CD4-positive, CD25-positive, alpha-beta regulatory T cell (primary cell): ENCODE measurements at regions not wholly inside any gene's neighbourhood (a gene's known extent, or its start where the extent isn't known, plus 50 kb on each side); places are given as distances from the start of the nearest gene placed in this dataset.
"Not testable (repeated sequence)": the region's sequence is repeated elsewhere in the genome, so short reads cannot be mapped to it uniquely, and the experiment has no call there.

Experiments
- ATAC-seq, 2 donors: fragments of 150-1000 bp; cut with Tn5 transposase; one replicate each; pipeline ENCODE4 v1.10.0; 2021; ENCODE audit warnings: low read depth in 2 of 2, moderate number of reproducible peaks in 2 of 2, moderate library complexity in 1 of 2
- DNase-seq, 3 donors: peaks; one replicate each; pipeline versions ENCODE4 v3.0.0 to v3.0.0-alpha.2; 2012 to 2022; ENCODE audit warnings: mixed read lengths in 1 of 3
- H3K27ac ChIP-seq: one replicate; pipeline ENCODE4 v1.7.0; 2013; ENCODE audit warnings: mild to moderate bottlenecking, low read length; ENCODE audit not compliant: insufficient read depth, poor library complexity, severe bottlenecking
- H3K27me3 ChIP-seq: one replicate; pipeline ENCODE4 v1.7.0; 2013; ENCODE audit warnings: low read length; ENCODE audit not compliant: control insufficient read depth, insufficient read depth
- H3K36me3 ChIP-seq: one replicate; pipeline ENCODE4 v1.7.0; 2013; ENCODE audit warnings: mild to moderate bottlenecking, low read length, moderate library complexity; ENCODE audit not compliant: control insufficient read depth, insufficient read depth
- H3K4me1 ChIP-seq: 2 replicates; pipeline ENCODE4 v1.7.0; 2013; ENCODE audit warnings: mild to moderate bottlenecking, low read length; ENCODE audit not compliant: insufficient read depth, control insufficient read depth, poor library complexity, severe bottlenecking
- H3K4me3 ChIP-seq: one replicate; pipeline ENCODE4 v1.7.0; 2013; ENCODE audit warnings: low read depth, mild to moderate bottlenecking, low read length, moderate library complexity
- H3K9me3 ChIP-seq, 2 experiments: 1 replicate in 1 of 2; 2 replicates in 1 of 2; pipeline ENCODE4 v1.7.0; 2013; ENCODE audit warnings: low read length in 2 of 2, mild to moderate bottlenecking in 1 of 2, moderate library complexity in 1 of 2; ENCODE audit not compliant: control insufficient read depth in 2 of 2
- H3K27ac Mint-ChIP-seq, 3 donors: one replicate each; pipeline ENCODE4 v1.8.0; 2020 to 2022; ENCODE audit warnings: mild to moderate bottlenecking in 3 of 3, mixed read lengths in 3 of 3, moderate library complexity in 2 of 3
- H3K27me3 Mint-ChIP-seq: one replicate; pipeline ENCODE4 v1.8.0; 2022; ENCODE audit warnings: mild to moderate bottlenecking, mixed read lengths
- H3K36me3 Mint-ChIP-seq: one replicate; pipeline ENCODE4 v1.8.0; 2020; ENCODE audit warnings: mixed read lengths
- H3K4me1 Mint-ChIP-seq, 4 donors: one replicate each; pipeline ENCODE4 v1.8.0; 2020 to 2022; ENCODE audit warnings: mixed read lengths in 4 of 4, mild to moderate bottlenecking in 1 of 4
- H3K4me3 Mint-ChIP-seq, 4 donors: one replicate each; pipeline ENCODE4 v1.8.0; 2020 to 2022; ENCODE audit warnings: mild to moderate bottlenecking in 4 of 4, mixed read lengths in 4 of 4, moderate library complexity in 3 of 4
- H3K9me3 Mint-ChIP-seq, 7 donors: one replicate each; pipeline ENCODE4 v1.8.0; 2020 to 2022; ENCODE audit warnings: mixed read lengths in 7 of 7, mild to moderate bottlenecking in 3 of 7, moderate library complexity in 2 of 7

GRCh38 chr1:95167503-95167902 is 50.3 kb downstream of the TLCD4 start:
- H3K9me3 Mint-ChIP-seq, H3K36me3 Mint-ChIP-seq: not testable (repeated sequence)

GRCh38 chr1:95168028-95168427 is 50.9 kb downstream of the TLCD4 start:
- Histone ChIP-seq H3K4me3 (no peak overlapping the region), H3K9me3 (no peaks in the 10 kb centered on the region), H3K27me3 (no peaks in the 10 kb centered on the region), H3K36me3 (no peaks in the 10 kb centered on the region), H3K4me1 (no peaks in the 10 kb centered on the region), H3K27ac (no peak overlapping the region)
- Mint-ChIP-seq H3K36me3 (peaks cover 7% of the 10 kb centered on the region), H3K9me3 (peaks cover 0 to 10% (median 0%) of the 10 kb centered on the region in 7 donors), H3K4me3 (no peak overlapping the region), H3K27me3 (peaks cover 4% of the 10 kb centered on the region), H3K27ac (no peak overlapping the region), H3K4me1 (no peaks in the 10 kb centered on the region)
- no peak for DNase-seq
- no peak for ATAC-seq

More at GRCh38 chr1:95167503-95167902, 50.3 kb downstream of the TLCD4 start:
- ATAC-seq, H3K36me3 ChIP-seq, H3K4me3 ChIP-seq, H3K9me3 ChIP-seq, H3K4me3 Mint-ChIP-seq, H3K27ac Mint-ChIP-seq, H3K4me1 ChIP-seq, H3K27me3 Mint-ChIP-seq, DNase-seq, H3K27me3 ChIP-seq, H3K4me1 Mint-ChIP-seq, H3K27ac ChIP-seq: not testable (repeated sequence)

GRCh38 chr1:95168761-95169351 is 51.7 kb downstream of the TLCD4 start:
- Mint-ChIP-seq H3K9me3 (peaks cover 0 to 10% (median 0%) of the 10 kb centered on the region in 7 donors), H3K4me3 (no peak overlapping the region), H3K27ac (no peak overlapping the region), H3K36me3 (peaks cover 7% of the 10 kb centered on the region), H3K4me1 (no peaks in the 10 kb centered on the region), H3K27me3 (peaks cover 4% of the 10 kb centered on the region)
- Histone ChIP-seq H3K36me3 (no peaks in the 10 kb centered on the region), H3K27me3 (no peaks in the 10 kb centered on the region), H3K4me1 (no peaks in the 10 kb centered on the region), H3K9me3 (no peaks in the 10 kb centered on the region), H3K4me3 (no peak overlapping the region), H3K27ac (no peak overlapping the region)
- ATAC-seq (no peak), DNase-seq (no peak)

GRCh38 chr1:95169548-95169947 is 52.4 kb downstream of the TLCD4 start:
- Mint-ChIP-seq H3K27ac (no peak overlapping the region), H3K9me3 (peaks cover 0 to 5% (median 0%) of the 10 kb centered on the region in 7 donors), H3K4me1 (no peaks in the 10 kb centered on the region), H3K27me3 (peaks cover 4% of the 10 kb centered on the region), H3K36me3 (peaks cover 5% of the 10 kb centered on the region), H3K4me3 (no peak overlapping the region)
- peak in 1 of 3 donors; percentile 6 for DNase-seq
- H3K36me3 ChIP-seq: no peaks in the 10 kb centered on the region
- no peak overlapping the region for H3K27ac ChIP-seq
- no peak overlapping the region for H3K4me3 ChIP-seq
- no peaks in the 10 kb centered on the region for H3K9me3 ChIP-seq
- no peaks in the 10 kb centered on the region for H3K27me3 ChIP-seq
- ATAC-seq: no peak
- no peaks in the 10 kb centered on the region for H3K4me1 ChIP-seq

GRCh38 chr1:95171270-95172245 is 54.4 kb downstream of the TLCD4 start:
- no peaks in the 10 kb centered on the region for H3K4me1 Mint-ChIP-seq
- DNase-seq (no peak), ATAC-seq (no peak)
- no peak overlapping the region for H3K4me3 Mint-ChIP-seq
- peaks cover 4% of the 10 kb centered on the region for H3K27me3 Mint-ChIP-seq
- H3K27ac Mint-ChIP-seq: no peak overlapping the region
- no peaks in the 10 kb centered on the region for H3K27me3 ChIP-seq
- H3K4me3 ChIP-seq: no peak overlapping the region
- no peaks in the 10 kb centered on the region for H3K9me3 ChIP-seq
- H3K36me3 ChIP-seq: no peaks in the 10 kb centered on the region
- no peak overlapping the region for H3K27ac ChIP-seq
- H3K4me1 ChIP-seq: no peaks in the 10 kb centered on the region
- H3K36me3 Mint-ChIP-seq: no peaks in the 10 kb centered on the region
- peaks cover 0 to 4% (median 0%) of the 10 kb centered on the region in 7 donors for H3K9me3 Mint-ChIP-seq

- Mint-ChIP-seq H3K36me3 (no peaks in the 10 kb centered on the region), H3K27me3 (peaks cover 6% of the 10 kb centered on the region), H3K4me3 (no peak overlapping the region), H3K4me1 (peaks cover 0 to 6% (median 2%) of the 10 kb centered on the region in 4 donors), H3K9me3 (peaks cover 0 to 4% (median 0%) of the 10 kb centered on the region in 7 donors), H3K27ac (no peak overlapping the region)
- no peak overlapping the region for H3K27ac ChIP-seq
- H3K9me3 ChIP-seq: no peaks in the 10 kb centered on the region
- no peaks in the 10 kb centered on the region for H3K27me3 ChIP-seq
- ATAC-seq (no peak), DNase-seq (no peak)
- no peaks in the 10 kb centered on the region for H3K4me1 ChIP-seq
- H3K4me3 ChIP-seq: no peak overlapping the region
- no peaks in the 10 kb centered on the region for H3K36me3 ChIP-seq
Measured at GRCh38 chr1:95176861-95177260, 57.1 kb upstream of the RWDD3 start.

- H3K4me1 Mint-ChIP-seq: peaks cover 0 to 6% (median 2%) of the 10 kb centered on the region in 4 donors
- peaks cover 12% of the 10 kb centered on the region for H3K27me3 Mint-ChIP-seq
- H3K9me3 ChIP-seq: no peaks in the 10 kb centered on the region
- peaks cover 0 to 4% (median 0%) of the 10 kb centered on the region in 7 donors for H3K9me3 Mint-ChIP-seq
- H3K4me3 Mint-ChIP-seq: no peak overlapping the region
- no peak overlapping the region for H3K27ac ChIP-seq
- H3K4me1 ChIP-seq: no peaks in the 10 kb centered on the region
- no peaks in the 10 kb centered on the region for H3K27me3 ChIP-seq
- no peaks in the 10 kb centered on the region for H3K36me3 Mint-ChIP-seq
- ATAC-seq (no peak), DNase-seq (no peak)
- H3K27ac Mint-ChIP-seq: no peak overlapping the region
- H3K36me3 ChIP-seq: no peaks in the 10 kb centered on the region
- H3K4me3 ChIP-seq: no peak overlapping the region
Measured at GRCh38 chr1:95179205-95179986, 54.6 kb upstream of the RWDD3 start.
